ENCODE measurements at regions not wholly inside any gene's neighbourhood (a gene's known extent, or its start where the extent isn't known, plus 50 kb on each side); places are given as distances from the start of the nearest gene placed in this dataset.

DNA sequence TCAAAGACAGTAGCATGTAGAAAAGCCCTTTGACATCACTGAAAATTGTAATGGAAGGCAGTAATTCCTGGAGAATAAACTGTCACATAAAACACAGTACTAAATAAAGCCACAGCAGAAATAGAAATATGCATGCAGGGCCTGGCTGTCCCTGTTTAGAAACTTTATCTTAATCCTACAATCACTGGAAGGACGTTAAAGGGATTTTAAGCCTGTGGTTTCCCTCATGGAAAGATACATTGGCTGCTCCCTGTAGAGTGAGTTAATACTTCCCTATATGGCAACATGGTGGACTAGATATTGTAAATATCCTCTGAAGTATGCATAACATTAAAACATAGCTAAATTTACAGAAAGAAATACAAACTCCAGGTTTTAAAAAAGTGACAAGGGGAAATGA, 1334.9 kb upstream of the CELF2 start:
- peaks cover 6% of the 10 kb centered on the region for H3K36me3 Mint-ChIP-seq (ENCODE audit: low read depth, unreplicated experiment)

DNA sequence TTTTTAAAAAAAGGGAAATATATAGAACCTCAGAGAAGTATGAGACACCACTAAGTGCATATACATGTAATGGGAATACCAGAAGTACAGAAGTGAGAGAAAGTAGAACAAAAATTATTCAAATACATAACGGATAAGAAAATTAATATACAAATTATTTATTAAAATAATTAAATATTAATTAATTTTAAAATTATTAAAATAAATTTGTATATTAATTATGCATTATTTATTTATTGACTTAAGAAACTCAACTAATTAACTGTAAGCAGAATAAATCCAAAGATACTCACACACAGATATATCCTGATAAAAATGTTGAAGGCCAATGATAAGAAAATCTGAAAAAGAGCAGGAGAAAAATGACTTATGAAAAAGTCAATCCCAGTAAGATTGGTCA, 1333.5 kb upstream of the CELF2 start:
- Mint-ChIP-seq H3K4me3 (ENCODE audit: unreplicated experiment) (no peak overlapping the region), H3K9me3 (ENCODE audit: unreplicated experiment) (no peaks in the 10 kb centered on the region), H3K4me1 (ENCODE audit: unreplicated experiment) (no peaks in the 10 kb centered on the region), H3K27ac (ENCODE audit: unreplicated experiment) (no peak overlapping the region), H3K27me3 (ENCODE audit: unreplicated experiment) (no peaks in the 10 kb centered on the region), H3K36me3 (ENCODE audit: low read depth, unreplicated experiment) (peaks cover 6% of the 10 kb centered on the region)
- no peak for DNase-seq (ENCODE audit: low spot score)
- TF ChIP-seq, protein P1, sequence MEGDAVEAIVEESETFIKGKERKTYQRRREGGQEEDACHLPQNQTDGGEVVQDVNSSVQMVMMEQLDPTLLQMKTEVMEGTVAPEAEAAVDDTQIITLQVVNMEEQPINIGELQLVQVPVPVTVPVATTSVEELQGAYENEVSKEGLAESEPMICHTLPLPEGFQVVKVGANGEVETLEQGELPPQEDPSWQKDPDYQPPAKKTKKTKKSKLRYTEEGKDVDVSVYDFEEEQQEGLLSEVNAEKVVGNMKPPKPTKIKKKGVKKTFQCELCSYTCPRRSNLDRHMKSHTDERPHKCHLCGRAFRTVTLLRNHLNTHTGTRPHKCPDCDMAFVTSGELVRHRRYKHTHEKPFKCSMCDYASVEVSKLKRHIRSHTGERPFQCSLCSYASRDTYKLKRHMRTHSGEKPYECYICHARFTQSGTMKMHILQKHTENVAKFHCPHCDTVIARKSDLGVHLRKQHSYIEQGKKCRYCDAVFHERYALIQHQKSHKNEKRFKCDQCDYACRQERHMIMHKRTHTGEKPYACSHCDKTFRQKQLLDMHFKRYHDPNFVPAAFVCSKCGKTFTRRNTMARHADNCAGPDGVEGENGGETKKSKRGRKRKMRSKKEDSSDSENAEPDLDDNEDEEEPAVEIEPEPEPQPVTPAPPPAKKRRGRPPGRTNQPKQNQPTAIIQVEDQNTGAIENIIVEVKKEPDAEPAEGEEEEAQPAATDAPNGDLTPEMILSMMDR (IDR thresholded peaks at IDR 0.05; ENCODE audit: unreplicated experiment): no peak

More for the DNA sequence above, 1334.9 kb upstream of the CELF2 start:
- Mint-ChIP-seq H3K27ac (ENCODE audit: unreplicated experiment) (no peak overlapping the region), H3K4me1 (ENCODE audit: unreplicated experiment) (no peaks in the 10 kb centered on the region), H3K9me3 (ENCODE audit: unreplicated experiment) (no peaks in the 10 kb centered on the region), H3K27me3 (ENCODE audit: unreplicated experiment) (no peaks in the 10 kb centered on the region), H3K4me3 (ENCODE audit: unreplicated experiment) (no peak overlapping the region)
- TF ChIP-seq, protein P1 (IDR thresholded peaks at IDR 0.05; ENCODE audit: unreplicated experiment): no peak
- DNase-seq (ENCODE audit: low spot score): no peak

DNA sequence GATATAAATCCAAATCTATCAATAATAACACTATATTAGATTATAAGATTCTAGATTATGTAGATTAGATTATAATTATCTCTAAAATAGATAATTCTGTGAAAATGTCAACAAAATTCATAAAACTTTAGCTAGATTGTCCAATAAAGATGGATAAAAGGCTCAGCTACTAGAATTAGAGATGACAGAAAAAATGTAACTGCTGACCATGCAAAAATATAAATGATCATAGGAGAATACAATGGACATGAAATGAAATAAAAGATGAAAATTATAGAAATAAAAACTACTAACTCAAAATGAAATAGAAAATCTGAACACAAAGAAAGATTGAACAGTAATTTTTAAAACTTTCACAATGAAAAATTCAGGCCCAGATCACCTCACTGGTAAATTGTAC, 1332.1 kb upstream of the CELF2 start:
- Mint-ChIP-seq H3K27me3 (ENCODE audit: unreplicated experiment) (no peaks in the 10 kb centered on the region), H3K4me1 (ENCODE audit: unreplicated experiment) (no peaks in the 10 kb centered on the region), H3K36me3 (ENCODE audit: low read depth, unreplicated experiment) (peaks cover under 1% of the 10 kb centered on the region), H3K9me3 (ENCODE audit: unreplicated experiment) (no peaks in the 10 kb centered on the region), H3K4me3 (ENCODE audit: unreplicated experiment) (no peak overlapping the region), H3K27ac (ENCODE audit: unreplicated experiment) (no peak overlapping the region)
- no peak for DNase-seq (ENCODE audit: low spot score)
- TF ChIP-seq, protein P1 (IDR thresholded peaks at IDR 0.05; ENCODE audit: unreplicated experiment): no peak

DNA sequence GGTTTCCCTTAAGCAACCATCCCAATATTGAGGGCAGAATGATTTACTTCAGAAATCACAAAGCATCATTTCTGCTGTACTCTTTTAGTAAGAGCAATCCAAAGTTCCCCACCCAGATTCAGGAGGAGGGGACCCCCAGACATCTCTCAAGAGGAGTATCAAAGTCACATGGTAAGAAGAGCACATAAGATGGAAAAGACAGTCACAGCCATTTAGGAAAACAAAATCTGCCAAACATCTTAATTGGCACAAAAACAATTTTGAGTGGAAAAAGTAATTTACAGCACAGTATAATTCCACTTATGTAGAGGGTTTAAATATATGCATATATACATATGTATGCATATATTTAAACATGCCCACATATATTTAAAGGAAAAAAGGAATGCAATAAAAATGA, 1329.0 kb upstream of the CELF2 start:
- DNase-seq (ENCODE audit: low spot score): no peak
- no peak overlapping the region for H3K27ac Mint-ChIP-seq (ENCODE audit: unreplicated experiment)
- H3K4me3 Mint-ChIP-seq (ENCODE audit: unreplicated experiment): no peak overlapping the region
- H3K4me1 Mint-ChIP-seq (ENCODE audit: unreplicated experiment): no peaks in the 10 kb centered on the region
- H3K27me3 Mint-ChIP-seq (ENCODE audit: unreplicated experiment): no peaks in the 10 kb centered on the region
- H3K36me3 Mint-ChIP-seq (ENCODE audit: low read depth, unreplicated experiment): no peaks in the 10 kb centered on the region
- TF ChIP-seq, protein P1 (IDR thresholded peaks at IDR 0.05; ENCODE audit: unreplicated experiment): no peak
- H3K9me3 Mint-ChIP-seq (ENCODE audit: unreplicated experiment): no peaks in the 10 kb centered on the region

DNA sequence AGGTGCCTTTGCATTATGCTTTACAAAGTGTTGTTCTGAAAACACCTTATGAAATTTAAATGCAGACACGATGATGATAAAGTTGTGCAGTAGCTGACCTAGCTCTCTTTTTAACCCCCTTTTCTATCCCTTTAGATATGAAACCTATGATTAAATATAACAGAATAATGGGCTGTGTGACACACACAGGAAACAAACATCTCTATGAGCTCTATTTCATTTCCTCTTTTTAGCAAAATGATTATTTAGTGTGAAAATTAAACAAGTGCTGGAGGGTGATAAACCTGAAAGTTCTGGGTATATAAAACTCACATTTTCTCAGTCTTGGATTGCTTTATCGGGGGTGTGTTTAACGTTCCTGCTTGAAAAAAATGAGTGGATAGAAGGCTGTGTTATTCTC, 1310.5 kb upstream of the CELF2 start:
- H3K27ac Mint-ChIP-seq (ENCODE audit: unreplicated experiment): no peak overlapping the region
- no peaks in the 10 kb centered on the region for H3K9me3 Mint-ChIP-seq (ENCODE audit: unreplicated experiment)
- H3K36me3 Mint-ChIP-seq (ENCODE audit: low read depth, unreplicated experiment): no peaks in the 10 kb centered on the region
- no peaks in the 10 kb centered on the region for H3K4me1 Mint-ChIP-seq (ENCODE audit: unreplicated experiment)
- H3K27me3 Mint-ChIP-seq (ENCODE audit: unreplicated experiment): peaks cover under 1% of the 10 kb centered on the region
- H3K4me3 Mint-ChIP-seq (ENCODE audit: unreplicated experiment): no peak overlapping the region
- TF ChIP-seq, protein P1 (IDR thresholded peaks at IDR 0.05; ENCODE audit: unreplicated experiment): no peak
- no peak for DNase-seq (ENCODE audit: low spot score)
